ENCODE measurements at regions not wholly inside any gene's neighbourhood (a gene's known extent, or its start where the extent isn't known, plus 50 kb on each side); places are given as distances from the start of the nearest gene placed in this dataset.

GRCh38 chr14:48454887-48455286 is 779.5 kb upstream of the MDGA2 start:
- no peak overlapping the region for H3K4me3 ChIP-seq (ENCODE audit: low read depth, low read length)
- no peak overlapping the region for H3K27ac ChIP-seq (ENCODE audit: low read depth, low read length)
- WGBS (ENCODE audit: insufficient coverage): 100% methylated on average over 1 of the region's 2 CpGs
- H3K27me3 ChIP-seq (ENCODE audit: control insufficient read depth, insufficient read depth, low read length): no peaks in the 10 kb centered on the region
- H3K36me3 ChIP-seq (ENCODE audit: control insufficient read depth, insufficient read depth, low read length): no peaks in the 10 kb centered on the region
- H3K9me3 ChIP-seq (ENCODE audit: control insufficient read depth, insufficient read depth, low read length): no peaks in the 10 kb centered on the region
- H3K4me1 ChIP-seq (ENCODE audit: control insufficient read depth, insufficient read depth, low read length): no peaks in the 10 kb centered on the region
- no peak for DNase-seq (ENCODE audit: low read depth in 4 of 6, low spot score in 6 of 6)

GRCh38 chr14:48452437-48452995 is 777.1 kb upstream of the MDGA2 start:
- no CpG with 5 or more reads among the region's 2 CpGs for WGBS (ENCODE audit: insufficient coverage)
- Histone ChIP-seq H3K4me1 (ENCODE audit: control insufficient read depth, insufficient read depth, low read length) (no peaks in the 10 kb centered on the region), H3K27ac (ENCODE audit: low read depth, low read length) (no peak overlapping the region), H3K36me3 (ENCODE audit: control insufficient read depth, insufficient read depth, low read length) (no peaks in the 10 kb centered on the region), H3K9me3 (ENCODE audit: control insufficient read depth, insufficient read depth, low read length) (no peaks in the 10 kb centered on the region), H3K27me3 (ENCODE audit: control insufficient read depth, insufficient read depth, low read length) (no peaks in the 10 kb centered on the region), H3K4me3 (ENCODE audit: low read depth, low read length) (no peak overlapping the region)
- peak in 1 of 6 donors; percentile 52 for DNase-seq (ENCODE audit: low read depth in 4 of 6, low spot score in 6 of 6)

GRCh38 chr14:48435221-48435620 is 759.8 kb upstream of the MDGA2 start:
- no peak for DNase-seq (ENCODE audit: low read depth in 4 of 6, low spot score in 6 of 6)
- Histone ChIP-seq H3K4me3 (ENCODE audit: low read depth, low read length) (no peak overlapping the region), H3K27ac (ENCODE audit: low read depth, low read length) (no peak overlapping the region), H3K27me3 (ENCODE audit: control insufficient read depth, insufficient read depth, low read length) (no peaks in the 10 kb centered on the region), H3K4me1 (ENCODE audit: control insufficient read depth, insufficient read depth, low read length) (no peaks in the 10 kb centered on the region), H3K9me3 (ENCODE audit: control insufficient read depth, insufficient read depth, low read length) (no peaks in the 10 kb centered on the region), H3K36me3 (ENCODE audit: control insufficient read depth, insufficient read depth, low read length) (no peaks in the 10 kb centered on the region)
- 100% methylated on average over 1 of the region's 2 CpGs for WGBS (ENCODE audit: insufficient coverage)

GRCh38 chr14:48430805-48431204 is 755.4 kb upstream of the MDGA2 start:
- no peak for DNase-seq (ENCODE audit: low read depth in 4 of 6, low spot score in 6 of 6)
- Histone ChIP-seq H3K4me1 (ENCODE audit: control insufficient read depth, insufficient read depth, low read length) (no peaks in the 10 kb centered on the region), H3K27ac (ENCODE audit: low read depth, low read length) (no peak overlapping the region), H3K27me3 (ENCODE audit: control insufficient read depth, insufficient read depth, low read length) (no peaks in the 10 kb centered on the region), H3K36me3 (ENCODE audit: control insufficient read depth, insufficient read depth, low read length) (no peaks in the 10 kb centered on the region), H3K4me3 (ENCODE audit: low read depth, low read length) (no peak overlapping the region), H3K9me3 (ENCODE audit: control insufficient read depth, insufficient read depth, low read length) (no peaks in the 10 kb centered on the region)
- WGBS (ENCODE audit: insufficient coverage): 98% methylated on average over 5 of the region's 5 CpGs

GRCh38 chr14:48429512-48429911 is 754.1 kb upstream of the MDGA2 start:
- Histone ChIP-seq H3K4me3 (ENCODE audit: low read depth, low read length) (no peak overlapping the region), H3K9me3 (ENCODE audit: control insufficient read depth, insufficient read depth, low read length) (no peaks in the 10 kb centered on the region), H3K27me3 (ENCODE audit: control insufficient read depth, insufficient read depth, low read length) (no peaks in the 10 kb centered on the region), H3K27ac (ENCODE audit: low read depth, low read length) (no peak overlapping the region), H3K4me1 (ENCODE audit: control insufficient read depth, insufficient read depth, low read length) (no peaks in the 10 kb centered on the region), H3K36me3 (ENCODE audit: control insufficient read depth, insufficient read depth, low read length) (no peaks in the 10 kb centered on the region)
- WGBS (ENCODE audit: insufficient coverage): no CpG with 5 or more reads among the region's 2 CpGs
- DNase-seq (ENCODE audit: low read depth in 4 of 6, low spot score in 6 of 6): no peak

- no peak overlapping the region for H3K4me3 ChIP-seq (ENCODE audit: low read depth, low read length)
- WGBS (ENCODE audit: insufficient coverage): 98% methylated on average over 3 of the region's 4 CpGs
Observed at GRCh38 chr14:48417715-48418500, 742.5 kb upstream of the MDGA2 start.

GRCh38 chr14:48401321-48401720 is 725.9 kb upstream of the MDGA2 start:
- H3K4me3 ChIP-seq (ENCODE audit: low read depth, low read length): no peak overlapping the region
- H3K9me3 ChIP-seq (ENCODE audit: control insufficient read depth, insufficient read depth, low read length): no peaks in the 10 kb centered on the region
- no peak overlapping the region for H3K27ac ChIP-seq (ENCODE audit: low read depth, low read length)
- no peaks in the 10 kb centered on the region for H3K36me3 ChIP-seq (ENCODE audit: control insufficient read depth, insufficient read depth, low read length)
- H3K4me1 ChIP-seq (ENCODE audit: control insufficient read depth, insufficient read depth, low read length): no peaks in the 10 kb centered on the region
- 80% methylated on average over 1 of the region's 1 CpG for WGBS (ENCODE audit: insufficient coverage)
- no peak for DNase-seq (ENCODE audit: low read depth in 4 of 6, low spot score in 6 of 6)
- no peaks in the 10 kb centered on the region for H3K27me3 ChIP-seq (ENCODE audit: control insufficient read depth, insufficient read depth, low read length)

More at GRCh38 chr14:48417715-48418500, 742.5 kb upstream of the MDGA2 start:
- Histone ChIP-seq H3K27ac (ENCODE audit: low read depth, low read length) (no peak overlapping the region), H3K36me3 (ENCODE audit: control insufficient read depth, insufficient read depth, low read length) (no peaks in the 10 kb centered on the region), H3K27me3 (ENCODE audit: control insufficient read depth, insufficient read depth, low read length) (no peaks in the 10 kb centered on the region), H3K4me1 (ENCODE audit: control insufficient read depth, insufficient read depth, low read length) (no peaks in the 10 kb centered on the region), H3K9me3 (ENCODE audit: control insufficient read depth, insufficient read depth, low read length) (no peaks in the 10 kb centered on the region)
- DNase-seq (ENCODE audit: low read depth in 4 of 6, low spot score in 6 of 6): no peak

GRCh38 chr14:48398675-48399282 is 723.4 kb upstream of the MDGA2 start:
- Histone ChIP-seq H3K36me3 (ENCODE audit: control insufficient read depth, insufficient read depth, low read length) (no peaks in the 10 kb centered on the region), H3K27ac (ENCODE audit: low read depth, low read length) (no peak overlapping the region)

GRCh38 chr14:48391661-48392060 is 716.3 kb upstream of the MDGA2 start:
- no peaks in the 10 kb centered on the region for H3K4me1 ChIP-seq (ENCODE audit: control insufficient read depth, insufficient read depth, low read length)
- no peaks in the 10 kb centered on the region for H3K27me3 ChIP-seq (ENCODE audit: control insufficient read depth, insufficient read depth, low read length)
- no peak for DNase-seq (ENCODE audit: low read depth in 4 of 6, low spot score in 6 of 6)
- no peaks in the 10 kb centered on the region for H3K36me3 ChIP-seq (ENCODE audit: control insufficient read depth, insufficient read depth, low read length)
- no peak overlapping the region for H3K27ac ChIP-seq (ENCODE audit: low read depth, low read length)
- no peak overlapping the region for H3K4me3 ChIP-seq (ENCODE audit: low read depth, low read length)
- H3K9me3 ChIP-seq (ENCODE audit: control insufficient read depth, insufficient read depth, low read length): no peaks in the 10 kb centered on the region
- WGBS (ENCODE audit: insufficient coverage): 100% methylated on average over 1 of the region's 5 CpGs

More at GRCh38 chr14:48398675-48399282, 723.4 kb upstream of the MDGA2 start:
- H3K4me3 ChIP-seq (ENCODE audit: low read depth, low read length): no peak overlapping the region
- no CpG with 5 or more reads among the region's 2 CpGs for WGBS (ENCODE audit: insufficient coverage)
- H3K27me3 ChIP-seq (ENCODE audit: control insufficient read depth, insufficient read depth, low read length): no peaks in the 10 kb centered on the region
- H3K4me1 ChIP-seq (ENCODE audit: control insufficient read depth, insufficient read depth, low read length): no peaks in the 10 kb centered on the region
- no peaks in the 10 kb centered on the region for H3K9me3 ChIP-seq (ENCODE audit: control insufficient read depth, insufficient read depth, low read length)
- DNase-seq (ENCODE audit: low read depth in 4 of 6, low spot score in 6 of 6): peak in 2 of 6 donors; percentile 64 to 74
